Transverse colon (tissue), 4 donors: ENCODE measurements at regions not wholly inside any gene's neighbourhood (a gene's known extent, or its start where the extent isn't known, plus 50 kb on each side); places are given as distances from the start of the nearest gene placed in this dataset.

Source experiments
- DNase-seq: peaks from one replicate; pipeline ENCODE4 v3.0.0-alpha.2; 2019
- H3K27ac ChIP-seq, 4 donors: fragments of 200-600 bp; sonication (generic); 2 replicates each; pipeline ENCODE4 v1.5.1; 2016 to 2018; ENCODE audit warnings: inconsistent platforms in 4 of 4
- H3K27me3 ChIP-seq: fragments of 200-600 bp; sonication (generic); 2 replicates; pipeline ENCODE4 v1.5.1; 2017; ENCODE audit warnings: inconsistent platforms
- H3K36me3 ChIP-seq, 4 donors: fragments of 200-600 bp; sonication (generic); 2 replicates each; pipeline ENCODE4 v1.5.1; 2017 to 2019; ENCODE audit warnings: inconsistent platforms in 4 of 4
- H3K4me1 ChIP-seq, 4 donors: fragments of 200-600 bp; sonication (generic); 2 replicates each; pipeline ENCODE4 v1.5.1; 2017 to 2020; ENCODE audit warnings: inconsistent platforms in 4 of 4
- H3K4me3 ChIP-seq, 4 donors: fragments of 200-600 bp; sonication (generic); 1 replicate in 1 of 4; 2 replicates in 3 of 4; pipeline versions ENCODE4 v1.5.1 to v1.6.1; 2017 to 2019; ENCODE audit warnings: inconsistent platforms in 4 of 4
- H3K9me3 ChIP-seq, 2 donors: fragments of 200-600 bp; sonication (generic); 2 replicates each; pipeline ENCODE4 v1.5.1; 2017 to 2019; ENCODE audit warnings: inconsistent platforms in 2 of 2
- CTCF ChIP-seq, 5 experiments: fragments of 200-600 bp in 3 of 5; fragments of 450-650 bp in 2 of 5; sonication (generic) in 3 of 5; IDR thresholded peaks; 1 replicate in 2 of 5; 2 replicates in 3 of 5; pipeline ENCODE4 v1.5.1; 2016 to 2017; ENCODE audit warnings: antibody characterized with exemption in 5 of 5, inconsistent platforms in 3 of 5, mild to moderate bottlenecking in 2 of 5, moderate library complexity in 1 of 5
- EP300 ChIP-seq: sonication (generic); formaldehyde crosslinking; IDR thresholded peaks from one replicate; pipeline ENCODE4 v1.6.1; 2017; ENCODE audit warnings: antibody characterized with exemption, low read depth
- POLR2A ChIP-seq: fragments of 450-650 bp; IDR thresholded peaks from one replicate; pipeline ENCODE4 v1.6.1; 2016; ENCODE audit warnings: antibody characterized with exemption, mild to moderate bottlenecking, moderate library complexity
- POLR2AphosphoS5 ChIP-seq, 3 donors: sonication (generic); formaldehyde crosslinking; IDR thresholded peaks; one replicate each; pipeline ENCODE4 v1.6.1; 2016; ENCODE audit warnings: antibody characterized with exemption in 3 of 3
- WGBS, 2 donors: methylation state at CpG; one replicate each; pipeline ENCODE4 v1.1.5; 2018; ENCODE audit warnings: low coverage in 1 of 2; 5-methylcytosine and 5-hydroxymethylcytosine counted together
- in situ Hi-C, 4 donors: fragments of 200-750 bp; cut with MboI; loops; one replicate each; pipeline versions ENCODE4 v1.15.0 to v1.15.1; 2017; ENCODE audit warnings: low sequenced_read_pairs in 3 of 4, low pct_ligation_motif_present in 1 of 4, low pct_unique_long_range_greater_than_20kb in 1 of 4
- intact Hi-C: fragments of 100-400 bp; cut with DNase I; formaldehyde crosslinking; loops from one replicate; pipeline ENCODE4 v1.15.1; 2023; ENCODE audit warnings: low total_unique reads

GRCh38 chr5:103409013-103409670, 150.6 kb downstream of the MACIR start:
- Histone ChIP-seq H3K36me3 (no peaks in the 10 kb centered on the region), H3K27me3 (no peaks in the 10 kb centered on the region), H3K27ac (no peak overlapping the region), H3K4me1 (no peaks in the 10 kb centered on the region), H3K4me3 (no peak overlapping the region), H3K9me3 (no peaks in the 10 kb centered on the region)
- intact Hi-C loops (no loop called here), in situ Hi-C loops (no loop called here)
- TF ChIP-seq CTCF (IDR thresholded peaks at IDR 0.05) (no peak), POLR2A (no peak), POLR2AphosphoS5 (IDR thresholded peaks at IDR 0.05) (no peak)
- no peak for DNase-seq

DNA sequence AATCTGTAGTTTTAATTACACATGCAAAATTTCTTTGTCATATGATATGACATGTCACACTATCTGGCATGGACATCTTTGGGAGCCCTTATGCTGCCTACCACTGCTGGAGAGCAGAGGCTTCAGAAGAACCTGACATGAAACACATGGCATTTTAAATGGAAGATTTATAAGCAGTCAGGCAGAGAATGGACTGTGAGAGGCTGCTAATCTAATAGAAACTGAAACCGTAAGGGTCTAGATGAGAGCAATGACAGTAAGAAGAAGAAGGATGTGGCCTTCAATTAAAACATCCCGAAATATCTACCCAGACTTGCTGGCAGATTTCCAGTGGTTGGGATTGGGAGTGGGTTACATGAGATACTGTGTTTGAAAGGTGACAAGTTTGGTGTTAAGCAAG, 149.8 kb downstream of the MACIR start:
- Histone ChIP-seq H3K36me3 (no peaks in the 10 kb centered on the region), H3K27ac (no peak overlapping the region), H3K27me3 (no peaks in the 10 kb centered on the region), H3K4me1 (no peaks in the 10 kb centered on the region), H3K4me3 (no peak overlapping the region), H3K9me3 (no peaks in the 10 kb centered on the region)
- intact Hi-C loops: no loop called here
- no peak for DNase-seq
- 74 to 81% methylated on average over 2 of the region's 2 CpGs for WGBS, 2 donors
- in situ Hi-C loops: no loop called here
- no peak for TF ChIP-seq POLR2A
- TF ChIP-seq CTCF (IDR thresholded peaks at IDR 0.05): no peak
- TF ChIP-seq EP300: no peak
- TF ChIP-seq POLR2AphosphoS5 (IDR thresholded peaks at IDR 0.05): no peak

DNA sequence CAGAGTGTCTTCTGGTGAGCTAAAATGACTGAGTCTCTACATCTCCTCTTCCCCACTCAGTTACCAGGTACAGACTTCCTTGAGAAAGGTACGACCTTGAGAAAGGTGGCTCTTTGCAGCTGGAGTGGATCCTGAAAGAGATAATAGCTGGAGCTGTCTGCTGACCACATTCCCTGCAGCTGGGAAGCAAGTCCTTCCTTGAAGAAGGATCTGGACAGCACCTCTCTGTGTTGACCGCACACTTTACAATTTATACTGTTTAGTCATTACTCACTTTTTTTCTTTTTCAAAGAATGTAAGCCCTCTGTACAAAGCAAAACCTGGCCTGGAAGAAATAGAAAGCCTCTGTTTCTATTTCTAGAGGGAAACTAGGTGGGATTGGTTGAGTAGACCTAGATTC, 148.8 kb downstream of the MACIR start:
- 90 to 100% methylated on average over 1 to 2 of the region's 2 CpGs for WGBS, 2 donors
- DNase-seq: no peak
- in situ Hi-C loops (no loop called here), intact Hi-C loops (no loop called here)
- H3K27ac ChIP-seq: no peak overlapping the region
- no peaks in the 10 kb centered on the region for H3K4me1 ChIP-seq
- no peaks in the 10 kb centered on the region for H3K36me3 ChIP-seq
- H3K4me3 ChIP-seq: no peak overlapping the region
- TF ChIP-seq EP300: no peak
- TF ChIP-seq POLR2A: no peak
- no peak for TF ChIP-seq CTCF (IDR thresholded peaks at IDR 0.05)
- TF ChIP-seq POLR2AphosphoS5 (IDR thresholded peaks at IDR 0.05): no peak
- H3K9me3 ChIP-seq: no peaks in the 10 kb centered on the region
- no peaks in the 10 kb centered on the region for H3K27me3 ChIP-seq

- Histone ChIP-seq H3K36me3 (no peaks in the 10 kb centered on the region), H3K27ac (no peak overlapping the region), H3K4me3 (no peak overlapping the region), H3K9me3 (no peaks in the 10 kb centered on the region), H3K4me1 (no peaks in the 10 kb centered on the region), H3K27me3 (no peaks in the 10 kb centered on the region)
- no peak for TF ChIP-seq EP300
- no peak for TF ChIP-seq CTCF (IDR thresholded peaks at IDR 0.05)
- TF ChIP-seq POLR2AphosphoS5 (IDR thresholded peaks at IDR 0.05): no peak
- no peak for TF ChIP-seq POLR2A
- 58 to 64% methylated on average over 1 of the region's 1 CpG for WGBS, 2 donors
- DNase-seq: no peak
- intact Hi-C loops: no loop called here
- in situ Hi-C loops: no loop called here
These were observed 145.9 kb downstream of the MACIR start for GRCh38 chr5:103404483-103404882.
